HAP-1 (cell line): ENCODE measurements at regions not wholly inside any gene's neighbourhood (a gene's known extent, or its start where the extent isn't known, plus 50 kb on each side); places are given as distances from the start of the nearest gene placed in this dataset.

Experiments
- DNase-seq, 2 experiments: peaks; one replicate each; pipeline ENCODE4 v3.0.0-alpha.2; 2016 to 2020; ENCODE audit warnings: low spot score in 2 of 2
- H3K27me3 ChIP-seq: fragments of 250-450 bp; sonication (Bioruptor Pico); 2 replicates; pipeline ENCODE4 v1.5.1; 2020; ENCODE audit warnings: low read depth, mild to moderate bottlenecking, moderate library complexity
- H3K36me3 ChIP-seq: fragments of 250-450 bp; sonication (Bioruptor Pico); replicated peaks from 2 replicates; pipeline ENCODE4 v1.5.1; 2020; ENCODE audit warnings: mild to moderate bottlenecking
- H3K4me1 ChIP-seq: fragments of 250-450 bp; sonication (Bioruptor Pico); 2 replicates; pipeline ENCODE4 v1.5.1; 2020; ENCODE audit warnings: mild to moderate bottlenecking
- H3K4me3 ChIP-seq: fragments of 250-450 bp; sonication (Bioruptor Pico); 2 replicates; pipeline ENCODE4 v1.5.1; 2020; ENCODE audit warnings: mild to moderate bottlenecking, moderate library complexity
- H3K9me3 ChIP-seq: fragments of 250-450 bp; sonication (Bioruptor Pico); 2 replicates; pipeline ENCODE4 v1.5.1; 2020; ENCODE audit warnings: mild to moderate bottlenecking, moderate library complexity
- in situ Hi-C: fragments of 300-500 bp; cut with MboI; formaldehyde crosslinking; loops from 3 replicates; pipeline ENCODE4 v1.14.3; 2020; ENCODE audit warnings: low sequenced_read_pairs, inconsistent platforms, mixed read lengths

GRCh38 chr2:147460155-147460554 lies 384.7 kb upstream of the ACVR2A start:
- Histone ChIP-seq H3K4me1 (peaks cover 8% of the 10 kb centered on the region), H3K9me3 (no peaks in the 10 kb centered on the region), H3K27me3 (no peaks in the 10 kb centered on the region), H3K36me3 (no peaks in the 10 kb centered on the region), H3K4me3 (no peak overlapping the region)
- in situ Hi-C loops: no loop called here
- no peak for DNase-seq

- no peak for DNase-seq
- in situ Hi-C loops: no loop called here
- no peak overlapping the region for H3K4me3 ChIP-seq
- no peaks in the 10 kb centered on the region for H3K36me3 ChIP-seq
- H3K27me3 ChIP-seq: no peaks in the 10 kb centered on the region
- H3K4me1 ChIP-seq: no peaks in the 10 kb centered on the region
- no peaks in the 10 kb centered on the region for H3K9me3 ChIP-seq
These were observed 388.1 kb upstream of the ACVR2A start for GRCh38 chr2:147456779-147457178.

- in situ Hi-C loops: no loop called here
- no peak for DNase-seq
- Histone ChIP-seq H3K27me3 (no peaks in the 10 kb centered on the region), H3K9me3 (no peaks in the 10 kb centered on the region), H3K4me3 (no peak overlapping the region), H3K4me1 (peaks cover 25% of the 10 kb centered on the region), H3K36me3 (no peaks in the 10 kb centered on the region)
These were observed 392.8 kb upstream of the ACVR2A start for GRCh38 chr2:147451902-147452515.

GRCh38 chr2:147450661-147451510 lies 393.9 kb upstream of the ACVR2A start:
- H3K4me3 ChIP-seq: no peak overlapping the region
- DNase-seq: peak in 1 of 2 experiments; percentile 15
- in situ Hi-C loops: no loop called here
- H3K27me3 ChIP-seq: no peaks in the 10 kb centered on the region
- H3K4me1 ChIP-seq: peaks cover 25% of the 10 kb centered on the region
- no peaks in the 10 kb centered on the region for H3K36me3 ChIP-seq
- no peaks in the 10 kb centered on the region for H3K9me3 ChIP-seq

- Histone ChIP-seq H3K36me3 (no peaks in the 10 kb centered on the region), H3K27me3 (no peaks in the 10 kb centered on the region), H3K4me3 (no peak overlapping the region), H3K4me1 (peaks cover 25% of the 10 kb centered on the region), H3K9me3 (no peaks in the 10 kb centered on the region)
- peak; percentile 75 to 98 for DNase-seq
- in situ Hi-C loops: no loop called here
These were observed 395.4 kb upstream of the ACVR2A start for GRCh38 chr2:147449323-147449991.

- Histone ChIP-seq H3K4me3 (no peak overlapping the region), H3K9me3 (no peaks in the 10 kb centered on the region), H3K36me3 (no peaks in the 10 kb centered on the region), H3K4me1 (peaks cover 17% of the 10 kb centered on the region), H3K27me3 (no peaks in the 10 kb centered on the region)
- DNase-seq: peak in 1 of 2 experiments; percentile 16
- in situ Hi-C loops: no loop called here
These were observed 402.0 kb upstream of the ACVR2A start for GRCh38 chr2:147442816-147443215.

GRCh38 chr2:147441182-147441581 lies 403.6 kb upstream of the ACVR2A start:
- no peak for DNase-seq
- no peaks in the 10 kb centered on the region for H3K27me3 ChIP-seq
- no peaks in the 10 kb centered on the region for H3K9me3 ChIP-seq
- H3K4me3 ChIP-seq: no peak overlapping the region
- no peaks in the 10 kb centered on the region for H3K36me3 ChIP-seq
- in situ Hi-C loops: no loop called here
- peaks cover 23% of the 10 kb centered on the region for H3K4me1 ChIP-seq

- in situ Hi-C loops: no loop called here
- H3K4me3 ChIP-seq: no peak overlapping the region
- peaks cover 26% of the 10 kb centered on the region for H3K4me1 ChIP-seq
These were observed 404.1 kb upstream of the ACVR2A start for GRCh38 chr2:147440734-147441133.

GRCh38 chr2:147439986-147440385 lies 404.8 kb upstream of the ACVR2A start:
- DNase-seq: no peak
- H3K4me3 ChIP-seq: no peak overlapping the region
- in situ Hi-C loops: no loop called here

More at GRCh38 chr2:147440734-147441133, 404.1 kb upstream of the ACVR2A start:
- DNase-seq: peak; percentile 41 to 76
- Histone ChIP-seq H3K9me3 (no peaks in the 10 kb centered on the region), H3K36me3 (no peaks in the 10 kb centered on the region), H3K27me3 (no peaks in the 10 kb centered on the region)

GRCh38 chr2:147438882-147439281 lies 405.9 kb upstream of the ACVR2A start:
- DNase-seq: no peak
- Histone ChIP-seq H3K36me3 (no peaks in the 10 kb centered on the region), H3K4me1 (peaks cover 32% of the 10 kb centered on the region), H3K4me3 (no peak overlapping the region), H3K27me3 (no peaks in the 10 kb centered on the region), H3K9me3 (no peaks in the 10 kb centered on the region)
- in situ Hi-C loops: no loop called here

More at GRCh38 chr2:147439986-147440385, 404.8 kb upstream of the ACVR2A start:
- Histone ChIP-seq H3K9me3 (no peaks in the 10 kb centered on the region), H3K36me3 (no peaks in the 10 kb centered on the region), H3K27me3 (no peaks in the 10 kb centered on the region), H3K4me1 (peaks cover 32% of the 10 kb centered on the region)

GRCh38 chr2:147433822-147434221 lies 411.0 kb upstream of the ACVR2A start:
- in situ Hi-C loops: no loop called here

GRCh38 chr2:147430408-147430807 lies 414.4 kb upstream of the ACVR2A start:
- Histone ChIP-seq H3K9me3 (no peaks in the 10 kb centered on the region), H3K27me3 (no peaks in the 10 kb centered on the region), H3K4me3 (no peak overlapping the region), H3K36me3 (no peaks in the 10 kb centered on the region), H3K4me1 (peaks cover 3% of the 10 kb centered on the region)
- DNase-seq: no peak
- in situ Hi-C loops: no loop called here

More at GRCh38 chr2:147433822-147434221, 411.0 kb upstream of the ACVR2A start:
- Histone ChIP-seq H3K4me1 (peaks cover 16% of the 10 kb centered on the region), H3K9me3 (no peaks in the 10 kb centered on the region), H3K27me3 (no peaks in the 10 kb centered on the region), H3K4me3 (no peak overlapping the region), H3K36me3 (no peaks in the 10 kb centered on the region)
- no peak for DNase-seq

GRCh38 chr2:147428120-147428747 lies 416.6 kb upstream of the ACVR2A start:
- no peaks in the 10 kb centered on the region for H3K9me3 ChIP-seq
- DNase-seq: no peak
- in situ Hi-C loops: no loop called here
- H3K27me3 ChIP-seq: no peaks in the 10 kb centered on the region
- H3K36me3 ChIP-seq: no peaks in the 10 kb centered on the region
- no peaks in the 10 kb centered on the region for H3K4me1 ChIP-seq
- H3K4me3 ChIP-seq: no peak overlapping the region
